ENCODE measurements at regions not wholly inside any gene's neighbourhood (a gene's known extent, or its start where the extent isn't known, plus 50 kb on each side); places are given as distances from the start of the nearest gene placed in this dataset.

- TF ChIP-seq TAF1 (conservative IDR thresholded peaks at IDR 0.05): no peak
- TF ChIP-seq CTCF (IDR thresholded peaks at IDR 0.05; ENCODE audit: low read depth, low read length, missing input control): no peak
- TF ChIP-seq RXRA (IDR thresholded peaks at IDR 0.05): no peak
- TF ChIP-seq ATF3 (IDR thresholded peaks at IDR 0.05): no peak
- TF ChIP-seq FOXA1 (IDR thresholded peaks at IDR 0.05): no peak
- TF ChIP-seq SP1 (IDR thresholded peaks at IDR 0.05): no peak
- TF ChIP-seq EGR1 (IDR thresholded peaks at IDR 0.05; ENCODE audit: low read depth in 2 of 2): no peak
- TF ChIP-seq REST (IDR thresholded peaks at IDR 0.05): no peak
- TF ChIP-seq ZBTB33 (IDR thresholded peaks at IDR 0.05): no peak
- TF ChIP-seq RAD21 (IDR thresholded peaks at IDR 0.05): no peak
These were observed 566.5 kb upstream of the MARCKS start for GRCh38 chr6:113290684-113291083.
